ENCODE measurements at regions not wholly inside any gene's neighbourhood (a gene's known extent, or its start where the extent isn't known, plus 50 kb on each side); places are given as distances from the start of the nearest gene placed in this dataset.
"Not testable (repeated sequence)": the region's sequence is repeated elsewhere in the genome, so short reads cannot be mapped to it uniquely, and the experiment has no call there.

DNA sequence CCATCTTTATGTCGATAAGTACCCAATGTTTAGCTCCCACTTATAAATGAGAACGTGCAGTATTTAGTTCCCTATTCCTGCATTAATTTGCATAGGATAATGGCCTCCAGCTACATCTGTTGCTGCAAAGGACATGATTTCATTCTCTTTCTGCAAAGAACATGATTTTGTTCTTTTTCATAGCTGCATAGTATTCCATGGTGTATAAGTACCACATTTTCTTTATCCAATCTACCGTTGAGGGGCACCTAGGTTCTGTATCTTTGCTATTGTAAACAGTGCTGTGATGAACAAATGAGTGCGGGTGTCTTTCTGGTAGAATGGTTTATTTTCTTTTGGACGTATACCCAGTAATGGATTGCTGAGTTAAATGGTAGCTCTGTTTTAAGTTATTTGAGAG lies 63.0 kb downstream of the HLX start:
- no peak for DNase-seq

DNA sequence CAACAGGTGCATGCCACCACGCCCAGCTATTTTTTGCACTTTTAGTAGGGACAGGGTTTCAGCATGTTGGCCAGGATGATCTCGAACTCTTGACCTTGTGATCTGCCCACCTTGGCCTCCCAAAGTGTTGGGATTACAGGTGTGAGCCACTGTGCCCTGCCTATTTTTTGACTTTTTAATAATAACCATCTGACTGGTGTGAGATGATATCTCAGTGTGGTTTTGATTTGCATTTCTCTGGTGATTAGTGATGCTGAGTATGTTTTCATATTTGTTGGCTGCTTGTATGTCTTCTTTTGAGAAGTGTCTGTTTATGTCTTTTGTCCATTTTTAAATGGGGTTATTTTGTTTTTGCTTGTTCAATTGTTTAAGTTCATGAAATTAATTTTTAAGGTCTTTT lies 63.7 kb downstream of the HLX start:
- DNase-seq, result not testable (repeated sequence)

DNA sequence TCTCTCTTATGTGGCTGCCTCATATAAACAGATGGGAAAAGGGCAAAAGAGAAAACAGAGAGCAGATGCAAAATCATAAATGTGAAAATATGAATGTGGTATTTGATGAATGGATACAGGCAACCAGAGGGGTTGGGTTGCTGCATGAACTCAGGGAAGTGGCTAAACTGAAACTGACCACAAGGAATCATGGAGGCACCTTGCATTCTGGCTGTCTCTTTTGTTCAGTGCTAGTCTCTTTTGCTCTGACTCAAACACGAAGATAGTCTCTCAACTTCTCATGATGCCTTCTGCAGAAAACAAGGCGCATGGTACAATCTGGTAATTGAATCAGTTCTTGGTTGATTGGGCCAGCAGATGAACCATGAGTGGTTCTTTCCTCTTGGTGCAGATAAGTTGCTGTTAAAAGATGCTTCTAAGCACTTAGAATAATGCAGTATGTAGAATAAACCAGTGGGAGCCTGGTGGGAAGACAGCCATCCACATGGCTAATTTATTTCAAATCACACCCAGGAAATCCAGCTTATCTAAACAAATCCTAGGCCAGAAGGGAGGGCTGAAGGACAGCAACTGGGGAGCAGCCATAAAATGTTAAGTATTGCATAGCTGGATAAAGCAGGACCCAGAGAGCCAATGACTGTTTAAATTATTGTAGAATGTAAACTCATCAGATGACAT lies 64.2 kb downstream of the HLX start:
- no peak for DNase-seq

DNA sequence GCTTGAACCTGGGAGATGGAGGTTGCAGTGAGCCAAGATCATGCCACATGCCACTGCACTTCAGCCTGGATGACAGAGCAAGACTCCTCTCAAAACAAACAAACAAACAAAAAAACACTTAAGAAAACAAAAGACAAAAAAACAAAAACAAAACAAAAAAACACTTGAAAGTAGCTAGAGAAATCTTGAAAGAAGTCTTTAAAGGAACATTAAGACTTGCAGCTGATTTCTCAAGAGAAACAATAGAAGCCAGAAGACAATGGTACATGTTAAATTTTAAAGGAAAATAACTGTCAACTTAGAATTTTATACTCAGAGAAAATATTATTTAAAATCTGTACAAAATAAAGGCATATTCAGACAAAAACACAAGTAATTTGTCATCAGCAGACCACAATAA lies 71.3 kb downstream of the HLX start:
- no peak for DNase-seq

DNA sequence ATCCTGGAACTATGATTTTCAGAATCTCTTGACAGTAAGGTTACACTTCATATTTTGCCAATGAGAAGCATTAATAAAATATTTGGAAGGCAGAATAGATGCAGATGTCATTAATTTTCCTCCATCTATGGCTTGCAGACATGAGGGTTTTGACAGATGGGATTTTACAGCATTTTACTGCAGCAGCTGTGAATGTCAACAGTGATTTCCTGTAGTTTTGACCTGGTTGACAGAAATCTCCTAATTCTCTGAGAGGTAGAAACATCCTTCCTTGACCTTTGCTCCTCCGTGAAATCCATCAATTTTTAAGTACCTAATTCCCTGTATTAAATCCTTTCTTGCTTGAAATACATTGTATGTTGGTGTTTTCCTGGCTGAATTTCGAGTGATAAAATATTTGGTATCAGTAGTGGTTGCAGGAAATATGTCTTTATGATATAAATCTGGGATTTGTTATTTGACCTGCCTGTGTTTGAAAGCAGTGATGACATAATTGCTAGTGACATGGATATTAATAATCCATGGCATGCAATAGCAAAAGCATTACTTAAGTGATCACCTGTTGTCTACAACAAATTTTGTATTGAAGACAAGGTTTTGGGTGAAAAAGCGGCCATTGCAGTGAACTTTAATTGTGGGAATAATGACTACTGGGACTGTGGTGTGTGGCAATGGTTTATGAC lies 73.9 kb downstream of the HLX start:
- DNase-seq, result no peak

DNA sequence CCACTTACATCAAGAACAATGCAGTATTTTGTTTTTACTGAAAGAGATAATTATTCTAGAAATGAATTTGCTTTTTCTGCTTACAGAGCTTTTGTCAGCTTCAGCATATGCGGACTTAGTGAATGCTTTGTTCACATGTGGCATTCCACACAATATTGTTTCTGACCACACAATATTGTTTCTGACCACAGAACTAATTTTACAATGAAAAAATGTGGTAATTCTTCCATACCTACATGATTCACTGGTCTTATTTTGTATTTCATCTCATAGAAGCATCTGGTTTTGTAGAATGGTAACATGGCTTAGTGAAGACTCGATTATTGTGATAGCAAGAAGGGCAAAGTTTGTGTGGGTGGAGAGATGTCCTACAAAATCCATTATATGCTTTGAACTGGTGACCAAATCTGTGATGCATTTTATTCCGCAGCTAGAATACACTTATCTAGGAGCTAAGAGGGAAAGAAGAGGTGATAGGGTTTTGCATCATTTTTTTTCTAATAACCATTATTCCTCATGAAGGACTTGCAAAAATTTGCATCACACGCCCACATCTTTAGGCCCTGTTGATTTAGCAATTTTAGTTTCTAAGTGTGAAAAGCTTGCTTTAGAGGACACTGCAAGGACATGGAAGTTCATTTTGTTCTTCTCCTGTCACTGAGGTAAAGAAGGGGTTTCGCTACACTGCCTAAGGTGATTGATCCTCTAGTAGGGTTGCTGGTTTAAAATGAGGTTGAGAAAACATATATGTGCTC lies 75.3 kb downstream of the HLX start:
- no peak for DNase-seq

DNA sequence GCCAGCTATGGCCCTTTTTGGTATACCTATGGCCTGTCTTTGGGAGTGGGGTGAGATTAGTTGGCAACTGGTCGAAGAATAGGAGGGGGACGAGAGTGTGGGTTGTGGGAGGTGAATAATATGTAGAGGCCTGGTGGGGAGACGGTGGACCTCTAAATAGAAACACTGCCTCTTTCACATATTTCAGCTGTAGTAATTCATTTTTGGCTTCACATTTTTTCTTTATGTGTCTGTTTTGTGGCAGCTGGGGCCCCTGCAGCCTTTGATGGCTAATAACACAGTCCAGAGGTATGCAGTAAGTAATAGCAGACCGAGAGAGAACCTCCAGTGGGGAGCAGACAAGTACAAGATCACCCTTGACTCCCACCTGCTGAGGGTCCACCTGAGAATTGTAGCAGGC lies 75.9 kb downstream of the HLX start:
- no peak for DNase-seq

DNA sequence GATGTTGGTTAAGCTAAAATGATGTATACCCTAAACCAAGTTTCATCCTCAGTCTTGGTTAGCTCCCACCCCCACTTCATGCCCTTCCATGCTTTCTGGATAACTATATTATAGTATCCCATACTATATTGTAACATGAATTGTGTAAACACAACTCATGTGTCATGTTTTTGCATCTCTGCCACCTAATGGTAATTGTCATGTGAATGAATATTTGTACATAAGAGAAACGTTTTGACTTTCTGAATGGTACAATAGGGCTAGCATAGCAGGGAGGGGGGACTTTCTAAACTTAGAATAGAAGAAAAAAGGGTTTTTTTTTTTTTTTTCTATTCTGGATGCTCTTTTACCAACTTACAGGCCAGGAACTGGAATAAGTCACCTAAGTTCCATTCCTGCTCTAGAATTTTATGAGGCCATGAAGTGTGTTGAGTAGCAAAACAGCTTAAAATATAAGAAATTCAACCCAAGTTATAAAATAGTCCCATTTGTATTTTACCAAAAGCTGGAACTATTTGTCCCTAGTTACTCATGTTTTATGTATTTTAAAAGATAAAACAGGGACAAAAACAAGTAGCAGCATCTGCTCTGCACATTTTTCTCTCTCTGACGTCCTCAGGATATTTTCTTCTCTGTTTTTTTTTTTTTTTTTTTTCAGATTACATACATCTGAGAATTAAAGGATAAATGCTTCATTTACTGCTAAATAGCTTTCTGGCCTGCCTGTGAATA lies 77.4 kb downstream of the HLX start:
- DNase-seq, result no peak

DNA sequence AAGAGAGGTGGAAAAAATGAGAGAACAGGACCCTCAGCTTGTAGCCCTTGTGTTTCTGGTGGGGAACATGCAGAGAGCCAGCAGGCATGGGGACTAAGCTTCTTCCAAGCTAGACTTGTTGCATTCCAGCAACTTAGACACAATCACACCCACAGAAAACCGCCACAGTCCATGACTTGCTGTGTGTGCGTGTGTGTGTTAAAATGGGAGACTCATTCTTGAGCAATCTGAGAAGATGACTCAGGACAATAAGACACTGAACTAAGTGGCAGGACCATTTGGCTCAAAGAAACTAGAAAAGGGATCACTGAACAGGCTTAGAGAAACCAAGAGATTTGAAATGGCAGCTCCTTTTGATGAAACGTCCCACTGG lies 78.0 kb downstream of the HLX start:
- no peak for DNase-seq

DNA sequence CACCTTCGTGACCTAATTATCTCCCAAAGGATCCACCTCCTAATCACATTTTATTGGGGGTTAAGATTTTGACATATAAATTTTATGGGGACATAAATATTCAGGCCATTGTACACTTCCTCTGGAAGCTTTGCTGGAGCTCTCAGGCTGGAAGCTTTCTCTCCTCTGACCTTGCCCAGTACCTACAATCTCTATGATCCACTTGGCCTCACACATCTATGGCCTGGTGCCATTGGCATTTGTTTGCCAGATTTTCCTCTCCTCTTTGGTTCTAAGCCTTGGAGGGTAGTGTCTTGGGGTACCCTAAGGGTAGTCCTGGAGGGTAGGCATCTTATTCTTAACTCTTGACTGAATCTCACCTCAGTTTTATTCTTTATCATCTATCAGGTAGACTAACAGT lies 79.0 kb downstream of the HLX start:
- DNase-seq, result no peak

DNA sequence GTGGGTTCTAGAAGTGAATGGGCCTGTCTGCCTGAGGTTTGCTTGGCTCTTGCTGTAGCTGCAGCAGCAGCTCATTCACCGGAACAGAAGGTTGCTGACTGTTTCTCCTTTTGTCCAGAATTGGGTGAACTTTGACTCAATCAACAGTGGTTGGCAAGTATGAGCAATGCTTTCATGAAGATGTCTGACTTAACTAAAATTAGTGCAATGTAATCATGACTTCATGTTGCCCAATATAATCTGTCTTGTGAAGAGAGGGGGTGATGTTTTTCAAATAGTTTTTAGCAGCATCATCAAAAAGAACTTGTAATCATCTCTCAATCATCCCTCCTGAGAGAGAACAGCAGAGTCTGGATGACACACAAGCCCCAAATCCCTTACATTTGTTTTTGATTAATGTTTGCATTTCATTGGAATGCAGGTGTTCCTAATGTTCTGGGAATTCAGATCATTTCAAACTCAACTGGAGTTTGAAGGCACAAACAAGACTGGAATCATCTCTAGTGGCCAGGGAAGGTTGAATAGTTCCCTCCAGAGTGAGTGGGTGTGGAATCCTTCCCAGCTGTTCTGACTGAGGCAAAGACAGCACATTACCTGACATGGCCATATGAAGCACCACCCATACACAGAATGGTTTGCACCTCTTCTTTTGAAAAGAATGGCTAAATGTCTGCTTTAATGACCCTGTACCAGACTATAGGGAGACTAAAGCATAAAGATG lies 82.9 kb downstream of the HLX start:
- DNase-seq, result no peak

DNA sequence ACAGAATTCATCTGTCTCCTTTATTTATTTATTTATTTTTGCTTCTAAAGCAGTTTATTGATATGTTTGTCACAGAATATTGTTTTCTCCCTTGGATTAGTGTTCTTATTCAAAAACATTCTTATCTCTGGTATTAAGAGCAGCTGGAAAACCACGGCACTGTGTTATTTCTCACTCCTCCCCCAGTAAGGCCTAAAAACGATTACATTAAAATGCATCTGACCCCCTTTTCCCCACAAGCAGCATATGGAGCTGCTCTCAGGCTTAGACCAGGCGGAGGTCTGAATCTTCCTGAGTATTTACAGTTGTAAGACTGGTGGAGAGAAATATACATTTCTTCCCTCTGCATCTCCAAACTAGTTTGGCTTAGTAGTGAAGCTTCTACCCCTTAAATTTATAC lies 86.8 kb downstream of the HLX start:
- DNase-seq, result no peak

DNA sequence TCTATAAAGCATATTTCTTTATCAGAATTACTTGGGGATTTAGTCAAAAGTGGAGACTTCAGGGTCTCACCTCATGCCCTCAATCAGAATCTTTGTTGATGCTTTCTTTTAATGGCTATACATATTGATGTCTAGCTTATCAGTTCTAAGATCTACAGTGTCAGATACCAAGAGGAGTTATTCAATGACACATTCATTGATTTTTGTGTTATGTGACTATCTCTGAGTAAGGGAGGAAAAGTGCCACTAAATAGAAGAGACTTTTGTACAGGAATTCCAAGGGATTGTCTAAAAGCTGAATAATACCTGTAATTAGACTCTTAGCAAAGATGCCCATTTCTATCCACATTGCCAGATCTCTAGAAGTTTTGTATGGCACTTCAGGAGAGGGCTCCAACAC lies 87.2 kb downstream of the HLX start:
- no peak for DNase-seq

DNA sequence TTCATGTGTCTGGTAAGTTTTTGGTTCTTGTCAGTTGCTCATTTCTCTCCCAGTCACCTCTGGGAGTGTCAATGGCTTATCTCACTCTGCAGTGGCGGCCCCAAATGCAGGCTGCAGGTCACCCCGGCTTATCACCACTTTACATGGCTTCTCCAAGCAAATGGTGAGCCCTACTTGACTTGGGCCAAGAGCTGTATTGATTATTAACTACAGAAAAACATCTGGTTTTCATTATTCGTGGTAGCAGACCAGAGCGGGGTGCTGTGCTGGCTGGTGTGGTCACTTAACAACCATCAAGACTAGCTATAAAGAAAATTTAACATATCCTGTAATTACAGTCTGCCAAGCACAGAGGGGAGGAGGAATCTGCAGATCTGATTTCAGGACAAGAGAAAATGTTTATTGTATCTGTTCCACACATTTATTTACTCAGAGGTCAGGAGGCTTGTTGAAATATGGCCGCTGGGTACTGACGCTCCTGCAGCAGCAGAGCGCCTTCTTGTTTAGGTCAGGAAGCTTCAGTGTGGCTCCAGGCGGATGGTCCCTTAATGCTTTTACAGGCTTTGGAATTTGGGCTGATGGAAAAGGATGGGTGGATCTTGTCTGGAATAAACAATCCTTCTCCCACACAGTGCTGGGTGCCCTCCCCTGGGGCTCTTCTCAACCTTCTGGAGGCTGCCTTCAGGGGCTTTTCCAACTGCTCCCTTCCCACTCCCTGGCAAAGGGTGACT lies 87.8 kb downstream of the HLX start:
- DNase-seq, result no peak

DNA sequence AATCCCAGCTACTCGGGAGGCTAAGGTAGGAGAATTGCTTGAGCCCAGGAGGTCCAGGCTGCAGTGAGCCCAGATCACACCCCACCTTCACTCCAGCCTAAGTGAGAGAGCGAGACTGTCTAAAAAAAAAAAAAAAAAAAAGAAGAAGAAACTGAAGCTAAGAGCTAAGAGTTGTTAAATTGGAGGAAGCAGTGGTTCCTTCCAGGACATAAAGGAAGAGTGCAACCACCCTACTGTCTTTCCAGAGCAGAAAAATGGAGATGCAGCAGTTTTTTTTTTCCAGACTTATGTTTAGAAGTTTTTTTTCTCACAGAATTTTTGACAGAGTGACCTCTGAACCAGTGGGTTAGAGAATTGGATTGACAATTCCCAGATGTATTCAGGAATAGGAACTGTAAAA lies 88.7 kb downstream of the HLX start:
- no peak for DNase-seq

DNA sequence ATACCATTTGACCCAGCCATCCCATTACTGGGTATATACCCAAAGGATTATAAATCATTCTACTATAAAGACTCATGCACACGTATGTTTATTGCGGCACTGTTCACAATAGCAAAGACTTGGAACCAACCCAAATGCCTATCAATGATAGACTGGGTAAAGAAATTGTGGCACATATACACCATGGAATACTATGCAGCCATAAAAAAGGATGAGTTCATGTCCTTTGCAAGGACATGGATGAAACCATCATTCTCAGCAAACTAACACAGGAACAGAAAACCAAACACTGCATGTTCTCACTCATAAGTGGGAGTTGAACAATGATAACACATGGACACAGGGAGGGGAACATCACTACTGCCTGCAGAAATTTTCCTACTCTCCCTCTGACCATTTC lies 90.0 kb downstream of the HLX start:
- not testable (repeated sequence) for DNase-seq

DNA sequence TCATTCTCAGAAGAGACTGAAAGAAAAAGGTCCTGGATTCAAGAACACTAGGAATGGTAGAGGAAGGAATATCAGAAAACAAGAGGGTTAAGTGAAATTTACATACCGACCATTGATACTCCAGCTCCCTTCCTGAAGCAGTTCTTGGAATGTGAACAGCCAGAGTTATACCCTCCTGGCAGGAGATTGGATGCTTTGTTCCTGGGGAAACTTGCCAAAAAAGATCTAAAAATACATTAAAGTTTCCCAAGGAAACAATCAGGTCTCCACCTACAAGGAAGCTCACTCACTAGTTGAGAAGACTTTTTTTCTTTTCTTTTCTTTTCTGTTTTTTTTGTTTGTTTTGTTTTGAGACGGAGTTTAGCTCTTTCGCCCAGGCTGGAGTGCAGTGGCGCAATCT lies 91.1 kb downstream of the HLX start:
- DNase-seq, result no peak

DNA sequence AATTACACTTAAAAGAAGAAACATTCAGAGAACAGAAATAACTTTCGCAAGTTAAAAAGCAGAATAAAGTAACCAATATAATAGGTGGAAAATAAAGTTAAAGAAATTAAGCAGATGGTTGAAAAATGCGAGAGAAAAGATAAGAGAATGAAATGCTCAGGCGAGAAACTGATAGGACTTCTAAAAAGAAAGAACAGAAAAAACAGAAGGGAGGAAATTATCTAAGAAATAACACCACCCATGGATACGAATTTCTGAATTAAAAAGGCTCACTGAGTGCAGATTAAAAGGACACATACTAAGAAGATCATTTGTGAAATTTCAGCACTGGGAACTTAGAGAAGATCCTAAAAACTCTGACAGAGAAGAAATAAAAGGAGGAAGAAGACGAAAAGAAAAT lies 92.0 kb downstream of the HLX start:
- no peak for DNase-seq

DNA sequence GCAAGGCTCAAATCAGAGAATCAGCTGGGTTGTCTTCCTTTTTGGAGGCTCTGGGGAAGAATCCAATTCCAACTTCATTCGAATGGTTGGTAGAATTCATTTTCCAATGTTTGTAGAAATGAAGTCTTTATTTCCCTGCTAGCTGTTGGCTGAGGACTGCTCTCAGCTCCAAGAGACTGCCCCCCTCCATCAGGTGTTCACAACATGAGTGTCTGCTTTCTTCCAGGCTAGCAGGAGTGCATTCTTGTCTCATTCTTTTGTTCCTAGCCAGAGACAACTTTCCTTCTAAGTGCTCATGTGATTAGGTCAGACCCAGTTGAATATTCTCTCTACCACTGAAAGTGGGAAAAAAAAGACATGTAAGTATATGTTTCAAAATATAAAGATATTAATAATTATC lies 95.2 kb downstream of the HLX start:
- DNase-seq, result no peak

DNA sequence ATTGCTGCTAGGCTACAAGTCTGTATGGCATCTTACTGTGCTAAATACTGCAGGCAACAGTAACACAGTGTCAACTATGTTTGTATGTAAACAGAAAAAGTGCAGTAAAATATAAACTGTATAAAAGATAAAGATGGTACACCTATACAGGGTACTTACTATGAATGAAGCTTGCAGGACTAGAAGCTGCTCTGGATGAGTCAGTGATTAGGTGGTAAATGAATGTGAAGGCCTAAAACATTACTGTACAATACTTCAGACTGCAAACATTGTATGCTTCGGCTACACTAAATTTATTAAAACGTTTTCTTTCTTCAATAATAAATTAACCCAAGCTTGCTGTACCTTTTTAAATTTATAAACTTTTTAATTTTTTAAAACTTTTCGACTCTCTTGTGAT lies 97.1 kb downstream of the HLX start:
- no peak for DNase-seq

DNA sequence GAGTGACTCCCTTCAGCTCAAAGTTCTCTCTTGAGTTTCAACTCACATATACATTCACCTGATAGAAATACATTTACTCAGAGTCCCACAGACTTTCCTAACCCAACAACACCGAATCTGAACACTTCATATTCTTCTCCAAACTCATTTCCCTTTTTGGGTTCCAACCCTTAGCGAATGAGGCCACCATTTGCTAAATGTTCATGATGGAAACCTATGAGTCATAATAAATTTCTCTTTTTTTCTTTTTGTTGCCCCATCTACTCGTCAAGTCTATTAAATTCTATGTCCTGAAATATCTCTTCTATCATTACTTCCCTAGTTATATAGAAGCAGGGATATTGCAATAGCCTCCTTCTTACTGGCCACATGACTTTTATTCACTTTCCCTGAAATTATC lies 100.1 kb downstream of the HLX start:
- no peak for DNase-seq

DNA sequence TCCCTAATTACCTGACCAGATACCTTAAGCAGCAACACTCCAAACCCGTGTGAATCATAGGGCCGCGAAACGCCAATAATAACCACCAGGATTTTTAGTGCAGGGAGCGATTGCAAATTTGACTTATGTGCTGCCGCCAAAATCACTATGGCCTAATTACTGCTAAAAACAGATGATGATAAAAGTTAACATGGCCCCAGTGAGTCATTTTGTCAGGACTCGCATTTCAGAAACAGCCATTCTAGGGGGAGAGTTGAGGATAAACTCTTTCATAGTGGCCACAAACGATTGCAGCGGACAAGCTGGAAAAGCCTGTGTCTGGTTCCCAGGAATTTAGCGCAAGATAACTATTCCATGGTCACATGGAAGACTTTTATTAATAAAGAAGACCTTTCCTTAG lies 103.4 kb downstream of the HLX start:
- DNase-seq, result no peak

All from C1 segment of cervical spinal cord (tissue), 14 donors.